Peyer's patch (tissue), 4 donors: ENCODE measurements at regions not wholly inside any gene's neighbourhood (a gene's known extent, or its start where the extent isn't known, plus 50 kb on each side); places are given as distances from the start of the nearest gene placed in this dataset.

Experiments used
- POLR2A ChIP-seq, 2 donors: fragments of 450-650 bp; IDR thresholded peaks; one replicate each; pipeline ENCODE4 v1.5.1; 2017; ENCODE audit warnings: antibody characterized with exemption in 2 of 2, mild to moderate bottlenecking in 2 of 2, moderate library complexity in 2 of 2
- TF ChIP-seq, protein P1 (sequence below), 6 experiments: fragments of 450-650 bp in 4 of 6; fragments of 200-600 bp in 2 of 6; sonication (generic) in 1 of 6; IDR thresholded peaks; one replicate each; pipeline ENCODE4 v1.5.1; 2017 to 2019; ENCODE audit warnings: antibody characterized with exemption in 6 of 6, mild to moderate bottlenecking in 3 of 6, moderate library complexity in 1 of 6

DNA sequence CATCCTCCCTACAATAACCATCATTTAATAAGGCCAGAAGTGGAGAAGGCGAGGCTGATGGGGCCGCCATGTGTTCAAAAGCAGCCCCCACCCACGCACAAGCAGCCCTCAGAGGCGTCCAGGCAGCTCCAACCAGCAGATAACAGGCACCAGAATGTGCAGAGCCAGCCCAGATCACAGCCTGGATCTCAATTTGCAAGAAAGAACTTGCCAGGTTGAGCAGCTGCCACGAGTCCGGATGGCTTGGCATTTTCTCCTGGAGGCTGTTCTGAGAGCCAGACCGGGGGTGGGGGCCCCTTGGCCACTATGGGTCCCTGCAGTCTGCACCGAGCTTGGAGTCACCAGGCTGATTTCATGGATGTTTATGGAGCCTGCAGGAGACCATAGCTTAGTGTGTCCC lies 338.1 kb downstream of the PREX1 start:
- TF ChIP-seq, protein P1, sequence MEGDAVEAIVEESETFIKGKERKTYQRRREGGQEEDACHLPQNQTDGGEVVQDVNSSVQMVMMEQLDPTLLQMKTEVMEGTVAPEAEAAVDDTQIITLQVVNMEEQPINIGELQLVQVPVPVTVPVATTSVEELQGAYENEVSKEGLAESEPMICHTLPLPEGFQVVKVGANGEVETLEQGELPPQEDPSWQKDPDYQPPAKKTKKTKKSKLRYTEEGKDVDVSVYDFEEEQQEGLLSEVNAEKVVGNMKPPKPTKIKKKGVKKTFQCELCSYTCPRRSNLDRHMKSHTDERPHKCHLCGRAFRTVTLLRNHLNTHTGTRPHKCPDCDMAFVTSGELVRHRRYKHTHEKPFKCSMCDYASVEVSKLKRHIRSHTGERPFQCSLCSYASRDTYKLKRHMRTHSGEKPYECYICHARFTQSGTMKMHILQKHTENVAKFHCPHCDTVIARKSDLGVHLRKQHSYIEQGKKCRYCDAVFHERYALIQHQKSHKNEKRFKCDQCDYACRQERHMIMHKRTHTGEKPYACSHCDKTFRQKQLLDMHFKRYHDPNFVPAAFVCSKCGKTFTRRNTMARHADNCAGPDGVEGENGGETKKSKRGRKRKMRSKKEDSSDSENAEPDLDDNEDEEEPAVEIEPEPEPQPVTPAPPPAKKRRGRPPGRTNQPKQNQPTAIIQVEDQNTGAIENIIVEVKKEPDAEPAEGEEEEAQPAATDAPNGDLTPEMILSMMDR (IDR thresholded peaks at IDR 0.05) = no peak
- TF ChIP-seq POLR2A (IDR thresholded peaks at IDR 0.05) = no peak
